VCaP (cell line): ENCODE measurements at regions not wholly inside any gene's neighbourhood (a gene's known extent, or its start where the extent isn't known, plus 50 kb on each side); places are given as distances from the start of the nearest gene placed in this dataset.

ENCODE experiments used
- H3K27ac ChIP-seq: fragments of 450-650 bp; 2 replicates; pipeline ENCODE4 v1.5.1; 2017
- CTCF ChIP-seq: fragments of 450-650 bp; conservative IDR thresholded peaks from 2 replicates; pipeline ENCODE4 v1.5.1; 2017; ENCODE audit warnings: mild to moderate bottlenecking, moderate library complexity

GRCh38 chr9:99634186-99634585, 187.5 kb upstream of the NR4A3 start:
- no peak for TF ChIP-seq CTCF

GRCh38 chr9:99635032-99635431, 186.7 kb upstream of the NR4A3 start:
- no peak overlapping the region for H3K27ac ChIP-seq
- TF ChIP-seq CTCF = no peak

More at GRCh38 chr9:99634186-99634585, 187.5 kb upstream of the NR4A3 start:
- no peak overlapping the region for H3K27ac ChIP-seq

- TF ChIP-seq CTCF = no peak
- no peak overlapping the region for H3K27ac ChIP-seq
These were observed 184.0 kb upstream of the NR4A3 start for GRCh38 chr9:99637641-99638040.

GRCh38 chr9:99638971-99639370, 182.7 kb upstream of the NR4A3 start:
- no peak for TF ChIP-seq CTCF
- H3K27ac ChIP-seq = no peak overlapping the region

GRCh38 chr9:99647604-99648003, 174.1 kb upstream of the NR4A3 start:
- no peak overlapping the region for H3K27ac ChIP-seq
- no peak for TF ChIP-seq CTCF

- H3K27ac ChIP-seq = no peak overlapping the region
- no peak for TF ChIP-seq CTCF
These were observed 171.4 kb upstream of the NR4A3 start for GRCh38 chr9:99650187-99650874.

GRCh38 chr9:99660191-99660636, 161.5 kb upstream of the NR4A3 start:
- no peak overlapping the region for H3K27ac ChIP-seq
- no peak for TF ChIP-seq CTCF
